ENCODE measurements at regions not wholly inside any gene's neighbourhood (a gene's known extent, or its start where the extent isn't known, plus 50 kb on each side); places are given as distances from the start of the nearest gene placed in this dataset.

- DNase-seq (ENCODE audit: low read depth), result no peak
Observed at GRCh38 chr3:25292036-25292435, 136.0 kb upstream of the RARB start.

GRCh38 chr3:25292595-25292994, 135.5 kb upstream of the RARB start:
- no peak for DNase-seq (ENCODE audit: low read depth)

- no peak for DNase-seq (ENCODE audit: low read depth)
Observed at GRCh38 chr3:25293736-25294135, 134.3 kb upstream of the RARB start.

GRCh38 chr3:25294169-25294805, 133.8 kb upstream of the RARB start:
- DNase-seq (ENCODE audit: low read depth), result no peak

- no peak for DNase-seq (ENCODE audit: low read depth)
Observed at GRCh38 chr3:25297667-25298585, 130.1 kb upstream of the RARB start.

GRCh38 chr3:25300141-25300540, 127.9 kb upstream of the RARB start:
- DNase-seq (ENCODE audit: low read depth), result no peak

- no peak for DNase-seq (ENCODE audit: low read depth)
Observed at GRCh38 chr3:25304916-25305315, 123.1 kb upstream of the RARB start.

GRCh38 chr3:25306066-25306465, 122.0 kb upstream of the RARB start:
- DNase-seq (ENCODE audit: low read depth), result no peak

- no peak for DNase-seq (ENCODE audit: low read depth)
Observed at GRCh38 chr3:25306705-25307104, 121.4 kb upstream of the RARB start.

GRCh38 chr3:25313286-25313685, 114.8 kb upstream of the RARB start:
- no peak for DNase-seq (ENCODE audit: low read depth)

- no peak for DNase-seq (ENCODE audit: low read depth)
Observed at GRCh38 chr3:25324954-25325655, 103.0 kb upstream of the RARB start.

GRCh38 chr3:25335356-25335755, 92.7 kb upstream of the RARB start:
- DNase-seq (ENCODE audit: low read depth), result no peak

GRCh38 chr3:25338158-25338725, 89.8 kb upstream of the RARB start:
- no peak for DNase-seq (ENCODE audit: low read depth)

- no peak for DNase-seq (ENCODE audit: low read depth)
Observed at GRCh38 chr3:25339225-25339624, 88.8 kb upstream of the RARB start.

- DNase-seq (ENCODE audit: low read depth), result no peak
Observed at GRCh38 chr3:25344670-25345069, 83.4 kb upstream of the RARB start.

- DNase-seq (ENCODE audit: low read depth), result no peak
Observed at GRCh38 chr3:25349095-25349494, 79.0 kb upstream of the RARB start.

- DNase-seq (ENCODE audit: low read depth), result no peak
Observed at GRCh38 chr3:25349828-25350724, 78.0 kb upstream of the RARB start.

- no peak for DNase-seq (ENCODE audit: low read depth)
Observed at GRCh38 chr3:25350725-25351114, 77.3 kb upstream of the RARB start.

GRCh38 chr3:25354071-25354470, 74.0 kb upstream of the RARB start:
- no peak for DNase-seq (ENCODE audit: low read depth)

GRCh38 chr3:25355034-25355885, 72.8 kb upstream of the RARB start:
- DNase-seq (ENCODE audit: low read depth), result no peak

- no peak for DNase-seq (ENCODE audit: low read depth)
Observed at GRCh38 chr3:25355998-25356397, 72.1 kb upstream of the RARB start.
